ENCODE measurements at regions not wholly inside any gene's neighbourhood (a gene's known extent, or its start where the extent isn't known, plus 50 kb on each side); places are given as distances from the start of the nearest gene placed in this dataset.

DNA sequence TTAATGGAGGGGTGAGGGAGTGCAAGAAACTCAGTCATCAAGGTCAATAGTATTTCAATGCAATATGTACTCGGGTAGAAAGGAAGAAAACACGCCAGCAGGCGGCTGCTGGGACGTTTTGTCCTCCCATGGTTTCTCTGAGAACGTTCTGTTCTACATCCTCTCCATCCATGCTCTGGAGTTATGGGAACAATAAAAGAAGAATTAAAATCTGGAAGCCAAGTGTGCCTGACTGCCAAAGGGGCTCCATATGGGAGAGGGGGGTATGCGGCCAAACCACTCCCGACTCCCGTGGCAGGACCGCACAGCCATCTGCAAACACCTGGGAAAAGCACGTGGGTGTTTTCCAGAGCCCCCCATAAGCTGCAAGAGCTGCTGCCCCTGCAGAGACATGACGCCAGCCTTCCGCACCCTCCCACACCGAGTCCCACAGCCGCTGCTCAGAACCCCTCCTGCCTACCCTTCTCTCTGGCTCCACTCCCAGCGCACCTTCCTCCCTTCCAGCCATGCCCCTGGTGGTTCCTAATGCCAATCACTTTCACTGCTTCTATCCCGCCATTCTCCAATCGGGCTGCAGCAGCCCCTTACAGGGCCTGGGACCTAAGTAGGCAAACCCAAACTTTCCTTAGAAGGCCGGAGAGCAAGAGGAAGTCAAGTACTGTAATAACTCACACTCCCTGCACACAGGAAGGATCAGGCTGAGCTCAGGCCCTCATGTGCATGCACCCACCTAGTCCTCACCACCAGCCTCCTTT, 241.6 kb downstream of the SYK start:
- DNase-seq = no peak

- DNase-seq = no peak
Measured at GRCh38 chr9:91043811-91044175, 242.2 kb downstream of the SYK start.

GRCh38 chr9:91044354-91044753, 242.7 kb downstream of the SYK start:
- DNase-seq = no peak

DNA sequence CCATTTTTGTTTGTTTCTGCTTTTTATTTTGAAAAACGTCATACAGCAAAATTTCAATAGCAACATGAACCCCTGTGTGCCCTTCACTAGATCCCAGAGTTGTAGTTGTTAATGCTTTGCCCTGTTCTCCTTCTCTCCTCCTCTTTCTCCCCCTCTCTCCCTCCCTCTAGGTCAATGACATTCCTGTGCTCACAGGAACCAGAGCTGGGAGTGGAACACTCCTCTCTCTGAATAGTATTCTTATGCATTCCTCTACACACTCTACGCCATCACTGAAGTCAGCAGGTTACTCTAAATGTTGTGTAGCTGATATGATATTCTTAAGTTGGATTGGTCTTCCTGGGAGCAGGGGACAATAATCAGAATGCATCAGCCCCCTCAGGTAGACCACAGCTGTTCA, 243.4 kb downstream of the SYK start:
- DNase-seq = no peak

- peak; percentile 79 for DNase-seq
Measured at GRCh38 chr9:91047529-91047928, 245.9 kb downstream of the SYK start.

DNA sequence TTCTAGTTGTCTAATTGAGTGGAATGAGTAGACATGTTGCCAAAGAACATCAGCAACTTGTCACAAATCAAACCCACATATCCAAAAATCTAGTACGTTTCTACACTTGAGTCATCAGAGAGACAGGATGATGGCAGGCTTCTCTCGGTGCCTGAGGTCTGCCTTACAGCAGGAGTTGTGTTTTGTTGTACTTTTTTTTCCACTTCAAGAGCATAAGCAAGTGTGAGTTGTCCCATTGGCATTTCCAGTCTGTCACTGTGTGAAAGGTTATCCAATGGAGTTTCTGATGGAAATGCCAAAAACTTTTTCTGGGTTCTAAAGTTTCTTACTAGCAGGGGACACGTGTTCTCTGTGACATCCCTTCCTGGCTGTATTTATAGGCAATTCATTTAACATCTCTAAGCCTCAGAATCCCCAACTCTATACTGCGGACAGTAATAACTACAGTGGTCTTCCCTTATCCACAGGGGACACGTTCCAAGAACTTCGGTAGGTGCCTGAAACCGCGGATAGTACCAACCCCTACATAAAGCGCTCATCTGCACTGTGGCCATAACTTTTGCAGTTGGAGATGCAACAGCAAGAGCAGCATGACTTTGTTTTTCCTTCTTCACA, 246.5 kb downstream of the SYK start:
- peak; percentile 74 for DNase-seq

DNA sequence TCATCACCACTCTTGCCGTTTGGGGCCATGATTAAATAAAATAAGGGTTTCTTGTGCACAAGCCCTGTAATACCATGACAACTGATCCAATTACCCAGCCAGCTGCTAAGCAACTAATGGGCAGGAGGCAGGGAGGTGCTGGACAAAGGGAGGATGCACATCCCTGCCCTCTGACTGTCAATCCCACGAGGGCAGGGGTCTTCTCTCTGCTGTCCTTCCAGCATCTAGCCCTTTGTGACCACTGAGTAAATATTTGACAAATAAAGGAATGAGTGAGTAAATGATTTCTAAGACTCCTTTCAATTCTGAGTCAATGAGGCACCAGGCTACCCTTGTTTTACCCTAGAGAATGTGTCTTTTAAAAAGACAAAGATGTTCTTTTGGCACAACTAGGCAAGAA, 247.1 kb downstream of the SYK start:
- no peak for DNase-seq

- peak; percentile 46 for DNase-seq
Measured at GRCh38 chr9:91053824-91054223, 252.2 kb downstream of the SYK start.

DNA sequence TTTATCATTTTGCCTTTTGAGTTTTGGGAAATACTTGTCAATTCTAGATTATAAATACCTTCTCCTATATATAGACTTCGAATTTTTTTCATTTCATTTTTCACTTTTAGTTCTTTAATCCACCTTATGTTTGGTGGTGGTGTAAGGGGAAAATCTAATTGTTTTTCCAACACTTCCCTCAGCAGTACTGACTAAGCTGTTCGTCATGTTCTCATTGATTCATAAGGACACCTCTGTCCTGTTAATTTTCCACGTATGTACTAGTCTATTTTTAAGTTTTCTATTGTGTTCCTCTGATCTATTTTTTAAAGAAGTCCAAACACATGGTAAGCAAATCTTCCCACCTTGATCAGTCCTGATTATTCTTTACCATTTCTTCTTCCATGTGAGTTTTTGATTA, 254.2 kb downstream of the SYK start:
- no peak for DNase-seq

GRCh38 chr9:91056486-91056885, 254.9 kb downstream of the SYK start:
- DNase-seq = no peak

- no peak for DNase-seq
Measured at GRCh38 chr9:91056917-91057316, 255.3 kb downstream of the SYK start.

DNA sequence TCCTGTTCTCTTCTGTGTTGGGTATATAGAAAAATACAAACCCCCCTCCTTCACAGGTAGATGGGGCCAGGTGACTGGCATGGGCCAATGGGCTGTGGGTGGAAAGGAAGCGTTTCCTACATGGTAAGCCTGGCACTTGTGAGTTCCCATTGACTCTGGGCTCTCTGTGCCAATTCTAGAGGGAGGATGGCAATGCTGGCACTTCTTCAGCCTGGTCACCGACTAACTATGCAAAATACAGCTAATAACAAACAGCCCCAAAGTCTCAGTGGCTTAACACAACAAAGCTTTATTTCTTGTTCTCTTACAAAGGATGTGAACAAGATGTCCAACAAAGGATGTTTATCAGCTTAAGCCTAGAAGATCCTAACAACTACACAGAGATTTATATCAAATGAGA, 258.1 kb downstream of the SYK start:
- no peak for DNase-seq

- DNase-seq = no peak
Measured at GRCh38 chr9:91060520-91061343, 259.1 kb downstream of the SYK start.

GRCh38 chr9:91061506-91061905, 259.9 kb downstream of the SYK start:
- DNase-seq = no peak

- no peak for DNase-seq
Measured at GRCh38 chr9:91062281-91062680, 260.7 kb downstream of the SYK start.

- DNase-seq = no peak
Measured at GRCh38 chr9:91063471-91063870, 261.9 kb downstream of the SYK start.

GRCh38 chr9:91065231-91066041, 263.8 kb downstream of the SYK start:
- DNase-seq = no peak

DNA sequence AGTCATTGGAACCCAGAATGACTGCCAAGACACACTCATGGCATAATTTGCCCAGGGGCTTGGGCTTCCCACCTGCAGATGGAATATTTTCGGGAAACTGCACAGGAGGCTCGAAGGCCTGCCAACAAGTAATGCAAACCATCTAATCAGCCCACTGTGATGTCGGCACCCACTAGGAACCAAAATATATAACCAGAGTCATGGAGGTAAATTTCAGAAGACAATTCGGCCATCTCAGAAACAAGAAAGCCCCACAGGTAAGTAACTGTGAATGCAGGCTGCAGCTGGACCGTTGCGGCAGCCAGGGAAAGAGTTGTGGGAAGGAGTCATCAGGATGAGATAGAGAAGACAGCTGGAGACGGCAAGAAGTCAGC, 264.4 kb downstream of the SYK start:
- DNase-seq = no peak

DNA sequence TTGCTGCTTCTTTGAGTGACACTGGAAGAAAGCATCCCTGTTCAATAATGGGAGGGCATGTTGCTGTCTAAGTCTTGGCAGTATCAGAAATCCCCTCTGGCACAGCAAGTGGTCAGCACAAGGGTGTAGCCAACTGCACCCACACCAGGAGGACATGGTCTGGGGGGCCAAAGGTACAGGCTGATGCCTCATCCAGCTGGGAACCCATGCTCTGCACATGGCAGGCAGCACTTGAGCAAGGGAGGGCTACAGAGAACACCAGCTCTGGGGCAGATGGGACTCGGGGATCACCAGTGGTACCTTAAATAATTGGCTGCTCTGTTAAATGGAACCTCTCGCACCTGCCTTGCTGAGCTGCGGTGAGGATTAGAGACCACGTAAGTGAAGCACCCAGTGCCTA, 265.2 kb downstream of the SYK start:
- DNase-seq = no peak

DNA sequence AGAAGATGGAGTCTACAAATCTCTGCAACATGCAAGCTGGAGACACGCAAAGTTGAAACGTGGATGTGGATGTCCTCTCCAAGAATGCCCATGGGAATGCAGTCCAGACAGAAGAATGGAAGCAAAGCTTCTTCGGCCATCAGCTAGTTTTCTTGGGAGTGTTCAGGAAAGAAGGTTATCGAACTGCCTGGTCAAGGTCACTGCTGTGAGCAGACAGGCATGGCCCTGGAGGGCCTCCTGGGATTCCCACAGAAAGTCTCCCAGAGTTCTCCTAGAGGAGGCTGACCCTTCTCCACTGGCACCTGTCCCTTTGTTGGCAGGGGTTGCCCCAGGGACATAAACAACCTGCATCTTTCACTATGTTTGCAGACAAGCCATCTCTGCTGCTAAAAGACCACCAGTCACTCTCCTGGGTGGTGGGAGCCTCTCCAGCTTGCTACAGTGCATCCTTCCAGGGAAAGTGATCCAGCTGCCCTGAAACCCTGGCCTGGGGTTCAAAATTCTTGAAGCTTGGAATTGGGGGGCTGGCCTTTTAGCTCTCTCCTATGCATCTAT, 265.8 kb downstream of the SYK start:
- no peak for DNase-seq

GRCh38 chr9:91071184-91071990, 269.8 kb downstream of the SYK start:
- DNase-seq = peak; percentile 85
